Endothelial cell of umbilical vein (primary cell): ENCODE measurements at regions not wholly inside any gene's neighbourhood (a gene's known extent, or its start where the extent isn't known, plus 50 kb on each side); places are given as distances from the start of the nearest gene placed in this dataset.

Experiments used
- EZH2 ChIP-seq: IDR thresholded peaks from 2 replicates; pipeline ENCODE4 v1.6.1; 2012; ENCODE audit warnings: borderline replicate concordance, low read depth, mild to moderate bottlenecking, moderate library complexity, low read length, inconsistent platforms; ENCODE audit not compliant: severe bottlenecking
- FOS ChIP-seq: IDR thresholded peaks from 2 replicates; pipeline ENCODE4 v1.6.1; 2011; ENCODE audit warnings: mild to moderate bottlenecking, low read length, moderate library complexity, borderline replicate concordance; ENCODE audit not compliant: insufficient read depth
- JUN ChIP-seq: IDR thresholded peaks from 2 replicates; pipeline ENCODE4 v1.6.1; 2011; ENCODE audit warnings: borderline replicate concordance, low read depth; ENCODE audit not compliant: insufficient read length, insufficient read depth
- MYC ChIP-seq: IDR thresholded peaks from one replicate; pipeline ENCODE4 v1.6.1; 2011; ENCODE audit warnings: mild to moderate bottlenecking, low read depth, low read length
- POLR2A ChIP-seq: IDR thresholded peaks from 2 replicates; pipeline ENCODE4 v1.6.1; 2012; ENCODE audit warnings: low read depth, mild to moderate bottlenecking, control low read depth, low read length
- TF ChIP-seq, protein P1 (sequence below), 2 donors: IDR thresholded peaks; 1 replicate in 1 of 2; 2 replicates in 1 of 2; pipeline ENCODE4 v1.5.1; 2011; ENCODE audit warnings: low read length in 2 of 2, mild to moderate bottlenecking in 2 of 2, moderate library complexity in 2 of 2, control low read depth in 1 of 2, inconsistent platforms in 1 of 2, low read depth in 1 of 2; ENCODE audit not compliant: insufficient read depth in 1 of 2; ENCODE audit errors: extremely low read depth in 1 of 2
- TF ChIP-seq, protein P2 (sequence below): IDR thresholded peaks from 2 replicates; pipeline ENCODE4 v1.6.1; 2011; ENCODE audit not compliant: insufficient read depth, insufficient read length

DNA sequence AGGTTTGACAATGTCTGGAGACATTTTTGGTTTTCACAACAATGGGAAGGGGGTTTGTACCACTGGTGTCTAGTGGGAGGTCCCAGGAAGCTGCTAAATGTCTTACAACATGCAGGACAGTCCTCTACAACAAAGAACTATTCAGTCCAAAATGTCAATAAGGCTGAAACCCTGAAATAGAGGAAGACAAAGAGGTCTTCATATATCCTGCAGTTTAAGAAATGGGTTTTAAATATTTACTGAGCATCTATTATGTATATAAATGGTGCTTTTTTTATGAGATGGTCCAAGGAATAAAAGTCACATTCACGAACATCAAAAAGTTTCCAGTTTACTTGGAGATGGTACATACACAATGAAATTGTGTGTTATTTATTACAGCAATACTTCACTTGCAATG, 107.3 kb downstream of the AKAP11 start:
- TF ChIP-seq POLR2A (no peak), EZH2 (no peak), FOS (no peak), MYC (no peak), JUN (no peak)
- TF ChIP-seq, protein P1, sequence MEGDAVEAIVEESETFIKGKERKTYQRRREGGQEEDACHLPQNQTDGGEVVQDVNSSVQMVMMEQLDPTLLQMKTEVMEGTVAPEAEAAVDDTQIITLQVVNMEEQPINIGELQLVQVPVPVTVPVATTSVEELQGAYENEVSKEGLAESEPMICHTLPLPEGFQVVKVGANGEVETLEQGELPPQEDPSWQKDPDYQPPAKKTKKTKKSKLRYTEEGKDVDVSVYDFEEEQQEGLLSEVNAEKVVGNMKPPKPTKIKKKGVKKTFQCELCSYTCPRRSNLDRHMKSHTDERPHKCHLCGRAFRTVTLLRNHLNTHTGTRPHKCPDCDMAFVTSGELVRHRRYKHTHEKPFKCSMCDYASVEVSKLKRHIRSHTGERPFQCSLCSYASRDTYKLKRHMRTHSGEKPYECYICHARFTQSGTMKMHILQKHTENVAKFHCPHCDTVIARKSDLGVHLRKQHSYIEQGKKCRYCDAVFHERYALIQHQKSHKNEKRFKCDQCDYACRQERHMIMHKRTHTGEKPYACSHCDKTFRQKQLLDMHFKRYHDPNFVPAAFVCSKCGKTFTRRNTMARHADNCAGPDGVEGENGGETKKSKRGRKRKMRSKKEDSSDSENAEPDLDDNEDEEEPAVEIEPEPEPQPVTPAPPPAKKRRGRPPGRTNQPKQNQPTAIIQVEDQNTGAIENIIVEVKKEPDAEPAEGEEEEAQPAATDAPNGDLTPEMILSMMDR (IDR thresholded peaks at IDR 0.05; ENCODE audit: extremely low read depth in 1 of 2, insufficient read depth in 1 of 2, low read depth in 1 of 2, low read length in 2 of 2): no peak
- TF ChIP-seq, protein P2, sequence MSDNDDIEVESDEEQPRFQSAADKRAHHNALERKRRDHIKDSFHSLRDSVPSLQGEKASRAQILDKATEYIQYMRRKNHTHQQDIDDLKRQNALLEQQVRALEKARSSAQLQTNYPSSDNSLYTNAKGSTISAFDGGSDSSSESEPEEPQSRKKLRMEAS: no peak
